Lower leg skin (tissue), 3 donors: ENCODE measurements at regions not wholly inside any gene's neighbourhood (a gene's known extent, or its start where the extent isn't known, plus 50 kb on each side); places are given as distances from the start of the nearest gene placed in this dataset.

Experiments used
- CTCF ChIP-seq, 3 donors: fragments of 450-650 bp; IDR thresholded peaks; one replicate each; pipeline ENCODE4 v1.5.1; 2016; ENCODE audit warnings: antibody characterized with exemption in 3 of 3, mild to moderate bottlenecking in 3 of 3, moderate library complexity in 2 of 3
- POLR2A ChIP-seq, 2 donors: fragments of 450-650 bp; IDR thresholded peaks; one replicate each; pipeline ENCODE4 v1.6.1; 2016 to 2017; ENCODE audit warnings: antibody characterized with exemption in 2 of 2, mild to moderate bottlenecking in 1 of 2, moderate library complexity in 1 of 2

DNA sequence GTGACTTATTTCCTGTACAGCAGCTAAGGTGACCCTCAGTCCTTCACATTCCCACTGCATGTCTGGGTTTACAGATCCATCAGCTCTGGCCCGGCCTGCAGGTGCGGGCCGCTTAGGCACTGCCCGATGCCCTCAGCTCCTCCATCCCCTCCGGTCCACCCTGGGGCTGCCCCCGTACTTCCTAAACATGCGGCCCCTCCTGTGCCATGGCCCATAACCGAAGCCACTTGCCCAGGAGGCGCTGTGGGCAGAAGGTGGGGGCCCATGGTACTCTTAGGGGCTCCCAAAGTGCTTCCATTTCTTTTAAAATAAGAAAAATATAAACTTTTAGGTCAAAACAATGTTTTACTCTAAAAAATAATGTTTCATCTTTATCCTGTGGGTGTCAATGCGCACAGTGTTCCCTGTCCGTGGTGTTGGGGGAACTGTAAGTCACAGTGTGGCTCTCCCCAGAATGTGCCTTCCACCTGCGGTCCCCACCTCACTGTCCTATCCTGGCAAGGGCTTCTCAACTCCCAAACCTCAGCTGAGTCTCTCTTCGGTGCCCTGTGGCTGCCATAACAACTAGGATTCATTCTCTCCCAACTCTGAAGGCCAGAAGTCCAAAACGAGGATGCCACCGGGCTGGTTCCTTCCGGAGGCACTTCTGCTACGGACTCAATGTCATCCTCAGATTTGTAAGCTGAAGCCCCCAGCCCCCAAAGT, 132.7 kb upstream of the LPCAT1 start:
- TF ChIP-seq POLR2A (IDR thresholded peaks at IDR 0.05), result no peak
- no peak for TF ChIP-seq CTCF (IDR thresholded peaks at IDR 0.05)
